Coronary artery (tissue), 2 donors: ENCODE measurements at regions not wholly inside any gene's neighbourhood (a gene's known extent, or its start where the extent isn't known, plus 50 kb on each side); places are given as distances from the start of the nearest gene placed in this dataset.

ENCODE experiments used
- DNase-seq: peaks from one replicate; pipeline ENCODE4 v3.0.0-alpha.2; 2017; ENCODE audit warnings: low spot score
- H3K27ac ChIP-seq, 2 donors: fragments of 200-600 bp; sonication (generic); one replicate each; pipeline ENCODE4 v1.5.1; 2016 to 2019
- H3K4me3 ChIP-seq: fragments of 200-600 bp; sonication (generic); 2 replicates; pipeline ENCODE4 v1.5.1; 2016; ENCODE audit warnings: mild to moderate bottlenecking, moderate library complexity
- CTCF ChIP-seq: fragments of 200-600 bp; sonication (generic); IDR thresholded peaks from one replicate; pipeline ENCODE4 v1.5.1; 2019; ENCODE audit warnings: antibody characterized with exemption

GRCh38 chr9:89985068-89985467, 380.3 kb downstream of the GADD45G start:
- Histone ChIP-seq H3K4me3 (no peak overlapping the region), H3K27ac (no peak overlapping the region)
- no peak for TF ChIP-seq CTCF
- DNase-seq, result no peak

GRCh38 chr9:89986190-89986589, 381.4 kb downstream of the GADD45G start:
- Histone ChIP-seq H3K4me3 (no peak overlapping the region), H3K27ac (no peak overlapping the region)
- no peak for DNase-seq
- TF ChIP-seq CTCF, result no peak

GRCh38 chr9:89988458-89988857, 383.6 kb downstream of the GADD45G start:
- no peak for DNase-seq
- TF ChIP-seq CTCF, result no peak
- Histone ChIP-seq H3K27ac (no peak overlapping the region), H3K4me3 (no peak overlapping the region)

- H3K27ac ChIP-seq, result no peak overlapping the region
- no peak overlapping the region for H3K4me3 ChIP-seq
- TF ChIP-seq CTCF, result no peak
- DNase-seq, result no peak
Measured at GRCh38 chr9:89991204-89991790, 386.5 kb downstream of the GADD45G start.

- TF ChIP-seq CTCF, result no peak
- no peak overlapping the region for H3K27ac ChIP-seq
- no peak overlapping the region for H3K4me3 ChIP-seq
- DNase-seq, result no peak
Measured at GRCh38 chr9:89992326-89993198, 387.8 kb downstream of the GADD45G start.

- Histone ChIP-seq H3K27ac (peak overlapping the region in 1 of 2 donors; percentile 32), H3K4me3 (no peak overlapping the region)
- DNase-seq, result no peak
- no peak for TF ChIP-seq CTCF
Measured at GRCh38 chr9:89993678-89994630, 389.1 kb downstream of the GADD45G start.
